Karpas-422 (cell line): ENCODE measurements at regions not wholly inside any gene's neighbourhood (a gene's known extent, or its start where the extent isn't known, plus 50 kb on each side); places are given as distances from the start of the nearest gene placed in this dataset.

ENCODE experiments used
- DNase-seq: peaks from one replicate; pipeline ENCODE4 v3.0.0-alpha.2; 2015
- H2AFZ ChIP-seq: fragments of 200-600 bp; sonication (generic); 2 replicates; pipeline ENCODE4 v1.6.1; 2014; ENCODE audit warnings: antibody characterized with exemption, low read length, mixed read lengths
- H3K27ac ChIP-seq: fragments of 200-600 bp; sonication (generic); 2 replicates; pipeline ENCODE4 v1.5.1; 2014; ENCODE audit warnings: mild to moderate bottlenecking, low read length, moderate library complexity
- H3K27me3 ChIP-seq: fragments of 200-600 bp; sonication (generic); 2 replicates; pipeline ENCODE4 v1.6.1; 2014; ENCODE audit warnings: low read length, mixed read lengths
- H3K36me3 ChIP-seq: fragments of 200-600 bp; sonication (generic); 2 replicates; pipeline ENCODE4 v1.6.1; 2014; ENCODE audit warnings: low read length, mixed read lengths; ENCODE audit not compliant: insufficient read depth
- H3K4me1 ChIP-seq: fragments of 200-600 bp; sonication (generic); 2 replicates; pipeline ENCODE4 v1.6.1; 2014; ENCODE audit warnings: mild to moderate bottlenecking, low read length, mixed read lengths
- H3K4me2 ChIP-seq: fragments of 200-600 bp; sonication (generic); 2 replicates; pipeline ENCODE4 v1.6.1; 2014; ENCODE audit warnings: low read length, low read depth, mild to moderate bottlenecking; ENCODE audit not compliant: poor library complexity, severe bottlenecking
- H3K4me3 ChIP-seq: fragments of 200-600 bp; sonication (generic); 2 replicates; pipeline ENCODE4 v1.5.1; 2014; ENCODE audit warnings: mild to moderate bottlenecking, antibody characterized with exemption, low read length, mixed read lengths
- H3K79me2 ChIP-seq: fragments of 200-600 bp; sonication (generic); 2 replicates; pipeline ENCODE4 v1.6.1; 2014; ENCODE audit warnings: mild to moderate bottlenecking, low read length, mixed read lengths
- H3K9ac ChIP-seq: fragments of 200-600 bp; sonication (generic); 2 replicates; pipeline ENCODE4 v1.6.0; 2014; ENCODE audit warnings: low read length
- H3K9me2 ChIP-seq: fragments of 200-600 bp; sonication (generic), shearing (Covaris generic); replicated peaks from 2 replicates; pipeline ENCODE4 v1.6.0; 2014; ENCODE audit warnings: mild to moderate bottlenecking, low read length, moderate library complexity; ENCODE audit not compliant: insufficient read depth
- H3K9me3 ChIP-seq: fragments of 300-700, 200-600 bp; sonication (generic); 2 replicates; pipeline ENCODE4 v1.6.1; 2014; ENCODE audit warnings: low read length, mixed read lengths
- H4K20me1 ChIP-seq: fragments of 200-600 bp; sonication (generic); 2 replicates; pipeline ENCODE4 v1.6.1; 2014; ENCODE audit warnings: mild to moderate bottlenecking, antibody characterized with exemption, low read length, low read depth; ENCODE audit not compliant: insufficient read depth

DNA sequence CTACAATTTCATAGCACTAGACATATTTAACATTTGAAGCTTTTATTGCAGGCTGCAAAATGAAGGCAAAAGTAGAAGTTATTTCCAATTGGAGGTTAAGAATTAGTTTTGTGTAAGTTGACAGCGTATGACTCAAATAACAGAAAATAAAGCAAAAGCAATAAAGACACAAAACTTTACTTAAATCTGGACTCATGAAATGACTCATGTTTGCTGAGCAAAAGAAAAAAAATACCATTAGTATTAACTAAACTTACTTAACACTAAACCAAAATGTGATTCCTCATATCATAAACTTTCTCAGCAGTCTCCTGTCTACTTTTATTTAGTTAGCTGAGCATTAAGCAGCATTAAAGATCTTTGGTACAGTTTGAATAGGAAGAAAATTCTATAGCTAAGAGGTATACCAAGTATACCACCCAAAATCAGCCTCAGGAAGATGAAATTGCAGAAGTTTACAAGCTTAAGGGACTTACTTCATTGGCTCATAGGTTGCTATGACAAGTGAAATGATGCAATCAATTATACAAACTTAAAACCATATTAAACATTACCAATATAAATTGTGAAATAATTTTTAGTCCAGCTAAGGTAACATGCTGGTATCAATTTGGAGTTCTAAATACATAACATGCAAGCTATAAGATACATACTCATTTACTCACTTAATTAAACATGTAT lies 1131.4 kb downstream of the XPNPEP1 start:
- no peaks in the 10 kb centered on the region for H3K9me2 ChIP-seq
- no peaks in the 10 kb centered on the region for H3K27me3 ChIP-seq
- H3K9me3 ChIP-seq, result peaks cover 16% of the 10 kb centered on the region
- no peaks in the 10 kb centered on the region for H3K4me1 ChIP-seq
- no peak overlapping the region for H3K27ac ChIP-seq
- no peaks in the 10 kb centered on the region for H4K20me1 ChIP-seq
- DNase-seq, result no peak
- H3K4me3 ChIP-seq, result no peak overlapping the region
- no peak overlapping the region for H3K4me2 ChIP-seq
- H3K9ac ChIP-seq, result no peak overlapping the region
- no peak overlapping the region for H2AFZ ChIP-seq
- H3K36me3 ChIP-seq, result no peaks in the 10 kb centered on the region
- H3K79me2 ChIP-seq, result no peaks in the 10 kb centered on the region

DNA sequence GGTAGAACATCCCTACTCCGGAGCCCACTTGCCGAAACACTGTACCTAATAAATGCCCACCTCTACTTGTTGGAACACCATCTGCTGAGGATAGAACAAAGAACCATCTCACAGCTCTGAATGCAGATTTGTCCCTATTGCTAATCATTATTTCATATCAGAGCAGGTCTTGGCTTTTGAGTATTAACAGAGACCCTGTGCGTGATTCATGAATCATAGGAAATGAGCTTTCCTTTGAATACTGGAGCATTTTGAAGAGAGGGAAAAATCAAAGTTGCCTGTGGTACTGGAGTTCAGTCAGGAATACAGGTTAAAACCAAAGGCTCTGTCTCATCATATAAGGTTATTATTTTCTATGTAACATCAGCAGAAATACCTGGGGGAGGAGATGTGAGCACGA lies 1132.3 kb downstream of the XPNPEP1 start:
- Histone ChIP-seq H3K4me3 (no peak overlapping the region), H3K9me2 (no peaks in the 10 kb centered on the region), H3K9ac (no peak overlapping the region), H4K20me1 (no peaks in the 10 kb centered on the region), H3K9me3 (peaks cover 20% of the 10 kb centered on the region), H2AFZ (no peak overlapping the region), H3K4me2 (no peak overlapping the region), H3K27me3 (no peaks in the 10 kb centered on the region), H3K27ac (no peak overlapping the region), H3K36me3 (no peaks in the 10 kb centered on the region), H3K4me1 (no peaks in the 10 kb centered on the region), H3K79me2 (no peaks in the 10 kb centered on the region)
- no peak for DNase-seq

DNA sequence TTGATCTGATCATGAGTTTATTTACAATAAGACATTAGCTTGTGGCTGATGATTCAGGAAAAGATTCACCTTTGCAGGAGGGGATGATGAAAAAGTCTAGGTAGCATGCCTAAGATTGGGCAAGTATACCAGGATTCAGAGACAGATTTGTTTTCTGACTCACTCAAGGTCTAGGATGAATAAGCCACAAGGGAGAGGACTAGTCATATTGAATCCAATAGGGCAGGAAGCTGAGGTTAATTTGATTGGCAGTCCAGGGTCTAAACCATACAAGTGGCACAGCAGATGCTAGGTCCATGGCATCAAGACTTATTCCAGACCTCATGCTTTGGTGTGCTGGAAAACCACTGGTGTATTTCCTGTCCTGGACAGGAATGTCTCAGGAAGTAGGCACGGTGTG lies 1133.4 kb downstream of the XPNPEP1 start:
- H3K79me2 ChIP-seq, result no peaks in the 10 kb centered on the region
- DNase-seq, result no peak

DNA sequence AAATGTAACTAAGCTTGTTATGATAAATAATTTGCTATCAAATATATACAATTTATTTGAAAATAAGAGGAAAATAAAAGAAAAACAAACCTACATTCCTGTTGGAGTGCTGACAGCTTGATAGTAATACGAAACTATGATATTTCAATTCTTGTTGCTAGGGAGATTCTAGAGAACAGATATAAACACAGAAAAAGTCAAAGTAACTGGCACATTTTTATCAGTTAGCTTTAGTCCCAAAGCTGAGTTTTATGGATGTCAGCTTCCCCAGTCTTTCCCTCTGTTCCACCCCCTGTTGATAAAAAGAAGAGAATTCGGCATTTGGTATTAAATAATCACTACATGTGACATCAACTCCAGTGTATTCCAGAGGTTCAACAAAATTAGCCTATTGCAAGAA lies 1134.0 kb downstream of the XPNPEP1 start:
- Histone ChIP-seq H3K9ac (no peak overlapping the region), H3K9me2 (no peaks in the 10 kb centered on the region), H3K27ac (no peak overlapping the region), H3K27me3 (no peaks in the 10 kb centered on the region), H3K4me2 (no peak overlapping the region), H3K4me1 (no peaks in the 10 kb centered on the region), H2AFZ (no peak overlapping the region), H3K79me2 (no peaks in the 10 kb centered on the region), H3K4me3 (no peak overlapping the region), H3K9me3 (peaks cover 28% of the 10 kb centered on the region), H3K36me3 (no peaks in the 10 kb centered on the region), H4K20me1 (no peaks in the 10 kb centered on the region)
- no peak for DNase-seq

More for the DNA sequence above, 1133.4 kb downstream of the XPNPEP1 start:
- Histone ChIP-seq H3K9me2 (no peaks in the 10 kb centered on the region), H3K4me1 (no peaks in the 10 kb centered on the region), H4K20me1 (no peaks in the 10 kb centered on the region), H2AFZ (no peak overlapping the region), H3K9me3 (peaks cover 27% of the 10 kb centered on the region), H3K4me3 (no peak overlapping the region), H3K36me3 (no peaks in the 10 kb centered on the region), H3K27me3 (no peaks in the 10 kb centered on the region), H3K4me2 (no peak overlapping the region), H3K27ac (no peak overlapping the region), H3K9ac (no peak overlapping the region)

DNA sequence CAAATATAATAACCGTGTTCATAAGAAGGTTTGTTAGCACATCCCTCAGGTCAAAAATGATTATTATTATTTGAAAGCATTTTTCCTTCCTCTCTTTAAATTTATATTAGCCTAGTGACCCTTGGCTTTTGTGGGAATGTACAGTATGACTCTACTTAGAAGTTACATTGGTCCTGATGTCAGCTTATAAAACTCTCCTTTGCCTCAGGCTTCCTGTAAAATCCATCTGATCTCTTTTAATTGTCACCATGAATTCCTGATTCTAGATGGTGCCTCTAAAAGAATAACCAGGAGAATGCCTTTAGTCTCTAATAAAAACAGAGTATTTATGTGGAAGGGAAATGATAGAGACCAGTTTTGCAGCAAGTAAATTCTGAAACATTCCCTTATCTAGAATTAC lies 1134.4 kb downstream of the XPNPEP1 start:
- no peaks in the 10 kb centered on the region for H4K20me1 ChIP-seq
- no peak for DNase-seq
- H3K9ac ChIP-seq, result no peak overlapping the region
- H3K4me3 ChIP-seq, result no peak overlapping the region
- H2AFZ ChIP-seq, result no peak overlapping the region
- no peaks in the 10 kb centered on the region for H3K9me2 ChIP-seq
- H3K9me3 ChIP-seq, result peaks cover 28% of the 10 kb centered on the region
- no peaks in the 10 kb centered on the region for H3K27me3 ChIP-seq
- H3K27ac ChIP-seq, result no peak overlapping the region
- no peak overlapping the region for H3K4me2 ChIP-seq
- H3K4me1 ChIP-seq, result no peaks in the 10 kb centered on the region
- no peaks in the 10 kb centered on the region for H3K79me2 ChIP-seq
- H3K36me3 ChIP-seq, result no peaks in the 10 kb centered on the region

DNA sequence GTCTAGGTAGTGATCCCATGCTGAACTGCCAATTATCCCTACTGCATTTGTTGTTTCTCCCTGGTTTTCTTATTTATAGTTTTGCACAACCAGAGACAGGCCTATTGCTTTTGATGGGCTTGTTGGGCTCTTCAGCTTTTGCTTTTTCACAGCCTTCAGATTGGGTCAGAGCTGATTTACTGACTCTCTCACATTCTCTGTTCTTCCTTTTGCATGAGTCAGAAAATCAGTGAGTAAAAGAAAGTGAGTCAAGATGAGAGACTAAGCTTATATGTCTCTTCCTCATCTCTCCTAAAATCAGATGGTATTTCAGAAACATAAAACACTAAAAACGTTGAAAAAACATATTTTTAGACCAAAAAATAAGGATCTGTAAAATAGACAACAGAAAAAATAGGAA lies 1135.4 kb downstream of the XPNPEP1 start:
- Histone ChIP-seq H3K4me2 (no peak overlapping the region), H3K27me3 (no peaks in the 10 kb centered on the region), H3K79me2 (no peaks in the 10 kb centered on the region), H4K20me1 (no peaks in the 10 kb centered on the region), H3K36me3 (no peaks in the 10 kb centered on the region), H3K27ac (no peak overlapping the region), H3K9me3 (peaks cover 32% of the 10 kb centered on the region), H3K4me3 (no peak overlapping the region), H2AFZ (no peak overlapping the region), H3K4me1 (no peaks in the 10 kb centered on the region), H3K9me2 (no peaks in the 10 kb centered on the region), H3K9ac (no peak overlapping the region)
- no peak for DNase-seq

DNA sequence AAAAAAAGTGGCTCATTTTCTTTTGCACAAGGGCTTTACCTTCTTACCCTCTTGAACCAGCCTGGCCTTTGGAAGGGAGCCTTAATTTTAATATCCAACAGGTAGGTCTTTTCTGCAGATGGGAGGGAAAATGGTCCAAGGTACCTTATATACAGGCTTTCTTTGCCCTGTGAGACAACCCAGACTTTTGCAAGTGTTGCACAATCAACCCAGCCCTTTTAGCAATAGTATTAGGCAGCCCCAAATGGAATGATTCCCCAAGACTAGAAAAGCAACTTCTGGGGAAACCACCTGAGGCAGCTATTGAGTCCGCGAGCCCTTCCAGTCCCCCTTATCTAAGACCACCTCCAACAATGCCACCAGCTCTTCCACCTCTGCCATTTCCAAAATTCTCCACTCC lies 1138.3 kb downstream of the XPNPEP1 start:
- H3K9me3 ChIP-seq, result peaks cover 23% of the 10 kb centered on the region
- no peaks in the 10 kb centered on the region for H3K27me3 ChIP-seq
- no peak overlapping the region for H3K27ac ChIP-seq
- H3K4me1 ChIP-seq, result no peaks in the 10 kb centered on the region
- H3K79me2 ChIP-seq, result no peaks in the 10 kb centered on the region
- H4K20me1 ChIP-seq, result no peaks in the 10 kb centered on the region
- H3K4me2 ChIP-seq, result no peak overlapping the region
- no peaks in the 10 kb centered on the region for H3K36me3 ChIP-seq
- H3K9ac ChIP-seq, result no peak overlapping the region
- no peak overlapping the region for H2AFZ ChIP-seq
- DNase-seq, result no peak
- no peaks in the 10 kb centered on the region for H3K9me2 ChIP-seq
- H3K4me3 ChIP-seq, result no peak overlapping the region

DNA sequence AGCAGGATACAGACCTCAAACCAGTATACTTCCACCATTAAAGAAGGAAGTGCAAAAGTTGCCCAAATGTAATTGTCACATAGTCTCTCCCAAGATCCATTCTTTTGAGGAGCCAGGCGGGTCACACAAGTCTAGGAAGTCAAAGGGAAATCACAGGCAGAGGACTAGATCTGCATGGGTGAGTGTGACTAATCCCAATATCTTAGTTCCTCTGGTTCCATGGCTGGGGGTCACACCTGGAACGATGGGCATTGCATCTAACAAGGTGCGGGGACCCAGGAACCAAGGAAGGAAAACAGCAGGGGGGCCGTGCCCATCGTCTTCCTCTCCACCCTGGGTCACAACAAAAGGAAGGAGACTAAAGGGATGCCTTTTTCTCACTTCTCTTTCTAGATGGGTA lies 1138.8 kb downstream of the XPNPEP1 start:
- no peaks in the 10 kb centered on the region for H3K79me2 ChIP-seq
- H3K36me3 ChIP-seq, result no peaks in the 10 kb centered on the region
- H3K9ac ChIP-seq, result no peak overlapping the region
- H3K9me2 ChIP-seq, result no peaks in the 10 kb centered on the region
- H3K9me3 ChIP-seq, result peaks cover 23% of the 10 kb centered on the region
- H3K4me2 ChIP-seq, result no peak overlapping the region
- no peak overlapping the region for H3K4me3 ChIP-seq
- H3K27me3 ChIP-seq, result no peaks in the 10 kb centered on the region
- H2AFZ ChIP-seq, result no peak overlapping the region
- H3K27ac ChIP-seq, result no peak overlapping the region
- H4K20me1 ChIP-seq, result no peaks in the 10 kb centered on the region
- DNase-seq, result no peak
- H3K4me1 ChIP-seq, result no peaks in the 10 kb centered on the region

DNA sequence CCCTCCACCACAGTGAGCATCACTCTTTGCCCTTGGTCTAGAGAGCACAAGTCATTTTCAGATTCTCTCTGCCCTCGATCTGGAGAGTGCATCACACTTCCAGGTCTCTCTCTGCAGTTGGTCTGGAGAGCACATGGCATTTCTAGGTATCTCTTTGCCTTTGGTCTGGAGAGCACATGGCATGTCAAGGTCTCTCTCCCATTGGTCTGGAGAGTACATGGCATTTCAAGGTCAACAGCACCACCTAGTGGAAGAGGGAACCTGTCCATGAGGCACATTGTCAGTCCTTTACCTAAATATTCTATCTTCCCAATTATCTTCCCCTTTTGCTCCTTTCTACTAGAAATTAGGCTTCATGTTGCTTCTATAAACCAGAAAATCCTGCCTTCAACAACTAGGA lies 1139.4 kb downstream of the XPNPEP1 start:
- Histone ChIP-seq H2AFZ (no peak overlapping the region), H4K20me1 (no peaks in the 10 kb centered on the region), H3K27me3 (no peaks in the 10 kb centered on the region), H3K4me2 (no peak overlapping the region), H3K4me3 (no peak overlapping the region), H3K9ac (no peak overlapping the region), H3K9me2 (no peaks in the 10 kb centered on the region), H3K79me2 (no peaks in the 10 kb centered on the region), H3K9me3 (peaks cover 23% of the 10 kb centered on the region), H3K36me3 (no peaks in the 10 kb centered on the region), H3K27ac (no peak overlapping the region), H3K4me1 (no peaks in the 10 kb centered on the region)
- peak; percentile 89 for DNase-seq
